CD4-positive, CD25-positive, alpha-beta regulatory T cell (primary cell): ENCODE measurements at regions not wholly inside any gene's neighbourhood (a gene's known extent, or its start where the extent isn't known, plus 50 kb on each side); places are given as distances from the start of the nearest gene placed in this dataset.

ENCODE experiments used
- ATAC-seq, 2 donors: fragments of 150-1000 bp; cut with Tn5 transposase; one replicate each; pipeline ENCODE4 v1.10.0; 2021; ENCODE audit warnings: low read depth in 2 of 2, moderate number of reproducible peaks in 2 of 2, moderate library complexity in 1 of 2
- DNase-seq, 3 donors: peaks; one replicate each; pipeline versions ENCODE4 v3.0.0 to v3.0.0-alpha.2; 2012 to 2022; ENCODE audit warnings: mixed read lengths in 1 of 3
- H3K27ac ChIP-seq: one replicate; pipeline ENCODE4 v1.7.0; 2013; ENCODE audit warnings: mild to moderate bottlenecking, low read length; ENCODE audit not compliant: insufficient read depth, poor library complexity, severe bottlenecking
- H3K27me3 ChIP-seq: one replicate; pipeline ENCODE4 v1.7.0; 2013; ENCODE audit warnings: low read length; ENCODE audit not compliant: control insufficient read depth, insufficient read depth
- H3K36me3 ChIP-seq: one replicate; pipeline ENCODE4 v1.7.0; 2013; ENCODE audit warnings: mild to moderate bottlenecking, low read length, moderate library complexity; ENCODE audit not compliant: control insufficient read depth, insufficient read depth
- H3K4me1 ChIP-seq: 2 replicates; pipeline ENCODE4 v1.7.0; 2013; ENCODE audit warnings: mild to moderate bottlenecking, low read length; ENCODE audit not compliant: insufficient read depth, control insufficient read depth, poor library complexity, severe bottlenecking
- H3K4me3 ChIP-seq: one replicate; pipeline ENCODE4 v1.7.0; 2013; ENCODE audit warnings: low read depth, mild to moderate bottlenecking, low read length, moderate library complexity
- H3K9me3 ChIP-seq, 2 experiments: 1 replicate in 1 of 2; 2 replicates in 1 of 2; pipeline ENCODE4 v1.7.0; 2013; ENCODE audit warnings: low read length in 2 of 2, mild to moderate bottlenecking in 1 of 2, moderate library complexity in 1 of 2; ENCODE audit not compliant: control insufficient read depth in 2 of 2
- H3K27ac Mint-ChIP-seq, 3 donors: one replicate each; pipeline ENCODE4 v1.8.0; 2020 to 2022; ENCODE audit warnings: mild to moderate bottlenecking in 3 of 3, mixed read lengths in 3 of 3, moderate library complexity in 2 of 3
- H3K27me3 Mint-ChIP-seq: one replicate; pipeline ENCODE4 v1.8.0; 2022; ENCODE audit warnings: mild to moderate bottlenecking, mixed read lengths
- H3K36me3 Mint-ChIP-seq: one replicate; pipeline ENCODE4 v1.8.0; 2020; ENCODE audit warnings: mixed read lengths
- H3K4me1 Mint-ChIP-seq, 4 donors: one replicate each; pipeline ENCODE4 v1.8.0; 2020 to 2022; ENCODE audit warnings: mixed read lengths in 4 of 4, mild to moderate bottlenecking in 1 of 4
- H3K4me3 Mint-ChIP-seq, 4 donors: one replicate each; pipeline ENCODE4 v1.8.0; 2020 to 2022; ENCODE audit warnings: mild to moderate bottlenecking in 4 of 4, mixed read lengths in 4 of 4, moderate library complexity in 3 of 4
- H3K9me3 Mint-ChIP-seq, 7 donors: one replicate each; pipeline ENCODE4 v1.8.0; 2020 to 2022; ENCODE audit warnings: mixed read lengths in 7 of 7, mild to moderate bottlenecking in 3 of 7, moderate library complexity in 2 of 7

GRCh38 chr5:114054594-114054993 is 307.3 kb upstream of the KCNN2 start:
- Histone ChIP-seq H3K27me3 (peaks cover 18% of the 10 kb centered on the region), H3K4me1 (no peaks in the 10 kb centered on the region), H3K4me3 (no peak overlapping the region), H3K9me3 (no peaks in the 10 kb centered on the region), H3K36me3 (no peaks in the 10 kb centered on the region), H3K27ac (no peak overlapping the region)
- ATAC-seq (no peak), DNase-seq (no peak)
- Mint-ChIP-seq H3K4me1 (no peaks in the 10 kb centered on the region), H3K4me3 (no peak overlapping the region), H3K27ac (no peak overlapping the region), H3K36me3 (no peaks in the 10 kb centered on the region), H3K27me3 (peaks cover 37% of the 10 kb centered on the region), H3K9me3 (peaks cover 0 to 4% (median 1%) of the 10 kb centered on the region in 7 donors)

GRCh38 chr5:114055318-114056184 is 306.3 kb upstream of the KCNN2 start:
- DNase-seq (no peak), ATAC-seq (no peak)
- no peaks in the 10 kb centered on the region for H3K9me3 ChIP-seq
- H3K36me3 ChIP-seq = no peaks in the 10 kb centered on the region
- no peak overlapping the region for H3K27ac ChIP-seq
- no peak overlapping the region for H3K4me3 ChIP-seq
- Mint-ChIP-seq H3K4me3 (no peak overlapping the region), H3K4me1 (no peaks in the 10 kb centered on the region), H3K27ac (no peak overlapping the region), H3K9me3 (peaks cover 0 to 4% (median 0%) of the 10 kb centered on the region in 7 donors), H3K27me3 (peaks cover 37% of the 10 kb centered on the region), H3K36me3 (no peaks in the 10 kb centered on the region)
- H3K4me1 ChIP-seq = no peaks in the 10 kb centered on the region
- peaks cover 18% of the 10 kb centered on the region for H3K27me3 ChIP-seq

GRCh38 chr5:114056185-114056538 is 305.7 kb upstream of the KCNN2 start:
- H3K4me3 ChIP-seq = no peak overlapping the region
- Mint-ChIP-seq H3K4me1 (no peaks in the 10 kb centered on the region), H3K27me3 (peaks cover 37% of the 10 kb centered on the region), H3K36me3 (no peaks in the 10 kb centered on the region), H3K4me3 (no peak overlapping the region), H3K9me3 (peaks cover 0 to 4% (median 0%) of the 10 kb centered on the region in 7 donors), H3K27ac (no peak overlapping the region)
- ATAC-seq (no peak), DNase-seq (no peak)
- no peaks in the 10 kb centered on the region for H3K9me3 ChIP-seq
- no peaks in the 10 kb centered on the region for H3K4me1 ChIP-seq
- H3K27ac ChIP-seq = no peak overlapping the region
- peaks cover 18% of the 10 kb centered on the region for H3K27me3 ChIP-seq
- H3K36me3 ChIP-seq = no peaks in the 10 kb centered on the region

- Mint-ChIP-seq H3K27me3 (peaks cover 21% of the 10 kb centered on the region), H3K4me3 (no peak overlapping the region), H3K36me3 (no peaks in the 10 kb centered on the region), H3K9me3 (peaks cover 0 to 3% (median 1%) of the 10 kb centered on the region in 7 donors), H3K4me1 (no peaks in the 10 kb centered on the region), H3K27ac (no peak overlapping the region)
- H3K27ac ChIP-seq = no peak overlapping the region
- H3K36me3 ChIP-seq = no peaks in the 10 kb centered on the region
- no peak overlapping the region for H3K4me3 ChIP-seq
- ATAC-seq = no peak
- no peaks in the 10 kb centered on the region for H3K4me1 ChIP-seq
- no peak for DNase-seq
- H3K9me3 ChIP-seq = no peaks in the 10 kb centered on the region
- H3K27me3 ChIP-seq = peaks cover 9% of the 10 kb centered on the region
These were observed 301.0 kb upstream of the KCNN2 start for GRCh38 chr5:114060866-114061265.

GRCh38 chr5:114062932-114063867 is 298.7 kb upstream of the KCNN2 start:
- Histone ChIP-seq H3K9me3 (no peaks in the 10 kb centered on the region), H3K4me1 (no peaks in the 10 kb centered on the region), H3K36me3 (no peaks in the 10 kb centered on the region), H3K4me3 (no peak overlapping the region), H3K27ac (no peak overlapping the region), H3K27me3 (no peaks in the 10 kb centered on the region)
- Mint-ChIP-seq H3K4me3 (no peak overlapping the region), H3K36me3 (no peaks in the 10 kb centered on the region), H3K4me1 (no peaks in the 10 kb centered on the region), H3K27me3 (peaks cover 5% of the 10 kb centered on the region), H3K9me3 (peaks cover 0 to 3% (median 1%) of the 10 kb centered on the region in 7 donors), H3K27ac (no peak overlapping the region)
- no peak for DNase-seq
- no peak for ATAC-seq

- ATAC-seq = no peak
- no peaks in the 10 kb centered on the region for H3K27me3 Mint-ChIP-seq
- H3K4me1 Mint-ChIP-seq = no peaks in the 10 kb centered on the region
- H3K36me3 Mint-ChIP-seq = no peaks in the 10 kb centered on the region
- peaks cover 0 to 3% (median 0%) of the 10 kb centered on the region in 7 donors for H3K9me3 Mint-ChIP-seq
- H3K9me3 ChIP-seq = no peaks in the 10 kb centered on the region
- H3K27ac ChIP-seq = no peak overlapping the region
- H3K36me3 ChIP-seq = no peaks in the 10 kb centered on the region
- H3K4me3 ChIP-seq = no peak overlapping the region
- H3K27me3 ChIP-seq = no peaks in the 10 kb centered on the region
- H3K27ac Mint-ChIP-seq = no peak overlapping the region
- DNase-seq = no peak
- H3K4me3 Mint-ChIP-seq = no peak overlapping the region
- no peaks in the 10 kb centered on the region for H3K4me1 ChIP-seq
These were observed 296.0 kb upstream of the KCNN2 start for GRCh38 chr5:114065912-114066311.

GRCh38 chr5:114070093-114070722 is 291.7 kb upstream of the KCNN2 start:
- Histone ChIP-seq H3K27me3 (no peaks in the 10 kb centered on the region), H3K9me3 (no peaks in the 10 kb centered on the region), H3K4me3 (no peak overlapping the region), H3K36me3 (no peaks in the 10 kb centered on the region), H3K27ac (no peak overlapping the region), H3K4me1 (no peaks in the 10 kb centered on the region)
- Mint-ChIP-seq H3K9me3 (peaks cover 0 to 7% (median 0%) of the 10 kb centered on the region in 7 donors), H3K36me3 (no peaks in the 10 kb centered on the region), H3K4me1 (no peaks in the 10 kb centered on the region), H3K27ac (no peak overlapping the region), H3K27me3 (no peaks in the 10 kb centered on the region), H3K4me3 (no peak overlapping the region)
- ATAC-seq (no peak), DNase-seq (no peak)
